OCI-M2 (cell line): ENCODE measurements at regions not wholly inside any gene's neighbourhood (a gene's known extent, or its start where the extent isn't known, plus 50 kb on each side); places are given as distances from the start of the nearest gene placed in this dataset.

Source experiments
- DNase-seq: peaks from one replicate; lab custom pipeline; 2025; ENCODE audit not compliant: unreplicated experiment; lab: John Stamatoyannopoulos, UW

- no peak for DNase-seq
These were observed 806.7 kb upstream of the CHAC2 start for GRCh38 chr2:52960881-52961280.

GRCh38 chr2:52959801-52960200, 807.8 kb upstream of the CHAC2 start:
- DNase-seq = no peak

GRCh38 chr2:52956766-52957165, 810.8 kb upstream of the CHAC2 start:
- no peak for DNase-seq

- no peak for DNase-seq
These were observed 811.5 kb upstream of the CHAC2 start for GRCh38 chr2:52956118-52956517.

GRCh38 chr2:52955079-52955478, 812.5 kb upstream of the CHAC2 start:
- DNase-seq = no peak

GRCh38 chr2:52940101-52940500, 827.5 kb upstream of the CHAC2 start:
- no peak for DNase-seq

- DNase-seq = no peak
These were observed 828.4 kb upstream of the CHAC2 start for GRCh38 chr2:52939250-52939649.

- no peak for DNase-seq
These were observed 831.6 kb upstream of the CHAC2 start for GRCh38 chr2:52936029-52936428.

- DNase-seq = no peak
These were observed 832.5 kb upstream of the CHAC2 start for GRCh38 chr2:52934920-52935640.

GRCh38 chr2:52934323-52934898, 833.2 kb upstream of the CHAC2 start:
- DNase-seq = no peak

- no peak for DNase-seq
These were observed 833.7 kb upstream of the CHAC2 start for GRCh38 chr2:52933878-52934277.

- no peak for DNase-seq
These were observed 835.9 kb upstream of the CHAC2 start for GRCh38 chr2:52931660-52932059.

- no peak for DNase-seq
These were observed 838.2 kb upstream of the CHAC2 start for GRCh38 chr2:52929412-52929811.

- no peak for DNase-seq
These were observed 847.9 kb upstream of the CHAC2 start for GRCh38 chr2:52919673-52920072.

GRCh38 chr2:52918551-52918950, 849.1 kb upstream of the CHAC2 start:
- no peak for DNase-seq

GRCh38 chr2:52916981-52917380, 850.6 kb upstream of the CHAC2 start:
- no peak for DNase-seq

GRCh38 chr2:52904355-52904891, 863.2 kb upstream of the CHAC2 start:
- DNase-seq = no peak

GRCh38 chr2:52897511-52898044, 870.0 kb upstream of the CHAC2 start:
- DNase-seq = no peak

- no peak for DNase-seq
These were observed 871.8 kb upstream of the CHAC2 start for GRCh38 chr2:52895726-52896340.

- no peak for DNase-seq
These were observed 881.0 kb upstream of the CHAC2 start for GRCh38 chr2:52886556-52886955.

GRCh38 chr2:52884761-52885352, 882.7 kb upstream of the CHAC2 start:
- DNase-seq = no peak

- no peak for DNase-seq
These were observed 884.6 kb upstream of the CHAC2 start for GRCh38 chr2:52882974-52883373.
